Stomach (tissue), 8 donors: ENCODE measurements at regions not wholly inside any gene's neighbourhood (a gene's known extent, or its start where the extent isn't known, plus 50 kb on each side); places are given as distances from the start of the nearest gene placed in this dataset.
A peak's percentile ranks its signal among the peaks of the same experiment; 100 is the strongest.

Experiments used
- DNase-seq, 2 donors: peaks; one replicate each; pipeline versions ENCODE4 v3.0.0 to v3.0.0-alpha.2; 2013 to 2019
- H3K27ac ChIP-seq, 5 donors: fragments of 200-600 bp in 4 of 5; sonication (generic) in 4 of 5; one replicate each; pipeline ENCODE4 v1.5.1; 2013 to 2019; ENCODE audit warnings: mild to moderate bottlenecking in 1 of 5, moderate library complexity in 1 of 5
- H3K27me3 ChIP-seq, 3 donors: fragments of 200-600 bp; sonication (generic); one replicate each; pipeline ENCODE4 v1.5.1; 2017 to 2019; ENCODE audit warnings: mixed run types in 1 of 3
- H3K36me3 ChIP-seq, 4 donors: fragments of 200-600 bp; sonication (generic); 1 replicate in 3 of 4; 2 replicates in 1 of 4; pipeline ENCODE4 v1.5.1; 2016 to 2019
- H3K4me1 ChIP-seq, 4 donors: fragments of 200-600 bp; sonication (generic); one replicate each; pipeline ENCODE4 v1.5.1; 2016 to 2019
- H3K4me3 ChIP-seq, 4 donors: fragments of 200-600 bp; sonication (generic) in 3 of 4; one replicate each; pipeline ENCODE4 v1.5.1; 2016 to 2019; ENCODE audit warnings: mild to moderate bottlenecking in 1 of 4
- H3K9me3 ChIP-seq, 4 donors: fragments of 200-600 bp; sonication (generic); one replicate each; pipeline ENCODE4 v1.5.1; 2016 to 2019
- CTCF ChIP-seq, 7 experiments: fragments of 450-650 bp in 4 of 7; fragments of 200-600 bp in 3 of 7; sonication (generic) in 3 of 7; IDR thresholded peaks; one replicate each; pipeline ENCODE4 v1.5.1; 2016 to 2019; ENCODE audit warnings: antibody characterized with exemption in 7 of 7, control low read depth in 2 of 7, mild to moderate bottlenecking in 1 of 7
- EP300 ChIP-seq: sonication (generic); formaldehyde crosslinking; IDR thresholded peaks from one replicate; pipeline ENCODE4 v1.6.1; 2017; ENCODE audit warnings: antibody characterized with exemption
- POLR2A ChIP-seq, 4 donors: fragments of 450-650 bp; IDR thresholded peaks; one replicate each; pipeline ENCODE4 v1.6.1; 2016; ENCODE audit warnings: antibody characterized with exemption in 4 of 4, control low read depth in 2 of 4, mild to moderate bottlenecking in 1 of 4, moderate library complexity in 1 of 4
- POLR2AphosphoS5 ChIP-seq, 3 donors: sonication (generic); formaldehyde crosslinking; IDR thresholded peaks; one replicate each; pipeline ENCODE4 v1.6.1; 2016; ENCODE audit warnings: antibody characterized with exemption in 3 of 3
- WGBS, 5 donors: extraction: QIAGEN DNeasy Blood & Tissue Kit in 3 of 5; methylation state at CpG; one replicate each; pipeline versions ENCODE4 v1.1.5 to v1.1.7; 2013 to 2018; 5-methylcytosine and 5-hydroxymethylcytosine counted together
- intact Hi-C: fragments of 100-400 bp; cut with DNase I; formaldehyde crosslinking; loops from one replicate; pipeline ENCODE4 v1.15.1; 2023; ENCODE audit warnings: low total_unique reads
- donor health status: healthy with polysubstance abuse.
- donor health status: Bipolar disorder and iron deficiency.
- donor health status: healthy.

- Histone ChIP-seq H3K4me3 (peak overlapping the region in 2 of 4 donors; percentile 5 to 12), H3K4me1 (peaks cover 0 to 12% (median 7%) of the 10 kb centered on the region in 4 donors), H3K9me3 (peaks cover 0 to 5% (median 0%) of the 10 kb centered on the region in 4 donors), H3K27ac (no peak overlapping the region), H3K27me3 (no peaks in the 10 kb centered on the region), H3K36me3 (no peaks in the 10 kb centered on the region)
- intact Hi-C loops: no loop called here
- DNase-seq: peak in 1 of 2 donors; percentile 45
- TF ChIP-seq CTCF (IDR thresholded peaks at IDR 0.05) (no peak), POLR2A (IDR thresholded peaks at IDR 0.05) (no peak), EP300 (no peak), POLR2AphosphoS5 (IDR thresholded peaks at IDR 0.05) (no peak)
- 11 to 26% (median 13%) methylated on average over 11 of the region's 11 CpGs for WGBS, 5 donors
These were observed 260.8 kb upstream of the FAM98A start for GRCh38 chr2:33859811-33860461.

DNA sequence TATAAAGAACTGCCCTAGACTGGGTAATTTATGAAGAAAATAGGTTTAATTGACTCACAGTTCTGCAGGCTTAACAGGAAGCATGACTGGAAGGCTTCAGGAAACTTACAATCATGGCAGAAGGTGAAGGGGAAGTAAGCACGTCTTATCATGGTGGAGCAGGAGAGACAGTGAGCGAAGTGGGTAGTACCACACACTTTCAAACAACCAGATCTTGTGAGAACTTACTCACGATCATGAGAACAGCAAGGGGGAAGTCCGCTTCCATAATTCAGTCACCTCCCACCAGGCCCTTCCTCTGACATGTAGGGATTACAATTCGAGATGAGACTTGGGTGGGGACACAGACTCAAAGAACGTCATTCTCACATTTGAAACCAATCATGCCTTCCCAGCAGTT lies 260.1 kb upstream of the FAM98A start:
- DNase-seq: no peak
- no peaks in the 10 kb centered on the region for H3K36me3 ChIP-seq
- H3K27me3 ChIP-seq: no peaks in the 10 kb centered on the region
- H3K4me3 ChIP-seq: no peak overlapping the region
- 62 to 72% (median 70%) methylated on average over 6 of the region's 6 CpGs for WGBS, 5 donors
- intact Hi-C loops: no loop called here
- H3K4me1 ChIP-seq: peaks cover 0 to 12% (median 7%) of the 10 kb centered on the region in 4 donors
- peaks cover 0 to 9% (median 2%) of the 10 kb centered on the region in 4 donors for H3K9me3 ChIP-seq
- TF ChIP-seq POLR2AphosphoS5 (IDR thresholded peaks at IDR 0.05): no peak
- no peak for TF ChIP-seq CTCF (IDR thresholded peaks at IDR 0.05)
- no peak for TF ChIP-seq POLR2A (IDR thresholded peaks at IDR 0.05)
- H3K27ac ChIP-seq: no peak overlapping the region

- H3K27me3 ChIP-seq: no peaks in the 10 kb centered on the region
- no peaks in the 10 kb centered on the region for H3K36me3 ChIP-seq
- no peak for DNase-seq
- peaks cover 0 to 31% (median 20%) of the 10 kb centered on the region in 4 donors for H3K9me3 ChIP-seq
- intact Hi-C loops: no loop called here
- H3K27ac ChIP-seq: no peak overlapping the region
- no peak overlapping the region for H3K4me3 ChIP-seq
- 83 to 94% (median 86%) methylated on average over 2 of the region's 2 CpGs for WGBS, 5 donors
- no peaks in the 10 kb centered on the region for H3K4me1 ChIP-seq
- TF ChIP-seq POLR2A (IDR thresholded peaks at IDR 0.05): no peak
- TF ChIP-seq CTCF (IDR thresholded peaks at IDR 0.05): no peak
- no peak for TF ChIP-seq POLR2AphosphoS5 (IDR thresholded peaks at IDR 0.05)
- TF ChIP-seq EP300: no peak
These were observed 249.4 kb upstream of the FAM98A start for GRCh38 chr2:33848486-33848885.

DNA sequence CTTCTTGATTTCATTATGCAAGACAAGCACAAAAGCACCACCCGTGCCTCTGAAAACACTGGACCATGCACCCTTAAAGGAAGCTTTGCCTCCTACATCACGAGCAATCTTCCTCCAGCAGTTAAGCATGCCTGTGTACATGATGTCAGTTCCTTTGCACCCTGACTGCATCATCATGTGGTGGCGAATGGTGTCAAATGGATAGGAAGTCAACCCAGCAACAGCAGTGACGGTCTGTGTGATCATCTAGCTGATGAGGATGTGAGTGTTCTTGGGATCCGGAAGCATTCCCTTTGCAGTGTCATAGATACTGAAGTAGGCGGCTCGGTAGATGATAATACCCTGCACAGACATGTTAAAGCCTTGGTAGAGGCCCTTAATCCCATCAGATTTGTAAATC lies 240.7 kb upstream of the FAM98A start:
- H3K4me1 ChIP-seq: no peaks in the 10 kb centered on the region
- no peaks in the 10 kb centered on the region for H3K27me3 ChIP-seq
- WGBS, 5 donors: 85 to 92% (median 90%) methylated on average over 7 of the region's 7 CpGs
- no peak for TF ChIP-seq CTCF (IDR thresholded peaks at IDR 0.05)
- H3K9me3 ChIP-seq: no peaks in the 10 kb centered on the region
- no peaks in the 10 kb centered on the region for H3K36me3 ChIP-seq
- H3K27ac ChIP-seq: no peak overlapping the region
- DNase-seq: no peak
- no peak overlapping the region for H3K4me3 ChIP-seq
- intact Hi-C loops: no loop called here
